VCaP (cell line): ENCODE measurements at regions not wholly inside any gene's neighbourhood (a gene's known extent, or its start where the extent isn't known, plus 50 kb on each side); places are given as distances from the start of the nearest gene placed in this dataset.

Experiments
- H3K27ac ChIP-seq: fragments of 450-650 bp; 2 replicates; pipeline ENCODE4 v1.5.1; 2017
- CTCF ChIP-seq: fragments of 450-650 bp; conservative IDR thresholded peaks from 2 replicates; pipeline ENCODE4 v1.5.1; 2017; ENCODE audit warnings: mild to moderate bottlenecking, moderate library complexity

- no peak for TF ChIP-seq CTCF
- H3K27ac ChIP-seq: no peak overlapping the region
Observed at GRCh38 chr10:20625868-20626267, 271.2 kb downstream of the NEBL start.

GRCh38 chr10:20624642-20625041, 272.5 kb downstream of the NEBL start:
- TF ChIP-seq CTCF: no peak
- no peak overlapping the region for H3K27ac ChIP-seq

- peak overlapping the region; percentile 71 for H3K27ac ChIP-seq
- no peak for TF ChIP-seq CTCF
Observed at GRCh38 chr10:20623546-20623945, 273.6 kb downstream of the NEBL start.

- H3K27ac ChIP-seq: peak overlapping the region; percentile 71
Observed at GRCh38 chr10:20622531-20623211, 274.4 kb downstream of the NEBL start.

GRCh38 chr10:20620981-20621380, 276.1 kb downstream of the NEBL start:
- H3K27ac ChIP-seq: no peak overlapping the region
- no peak for TF ChIP-seq CTCF

More at GRCh38 chr10:20622531-20623211, 274.4 kb downstream of the NEBL start:
- no peak for TF ChIP-seq CTCF

- no peak for TF ChIP-seq CTCF
- H3K27ac ChIP-seq: no peak overlapping the region
Observed at GRCh38 chr10:20618011-20618547, 279.0 kb downstream of the NEBL start.

- H3K27ac ChIP-seq: no peak overlapping the region
- no peak for TF ChIP-seq CTCF
Observed at GRCh38 chr10:20616918-20617810, 279.9 kb downstream of the NEBL start.
